GM12878 (cell line): ENCODE measurements at regions not wholly inside any gene's neighbourhood (a gene's known extent, or its start where the extent isn't known, plus 50 kb on each side); places are given as distances from the start of the nearest gene placed in this dataset.

ENCODE experiments used
- ATAC-seq: fragments of 200-7000 bp; cut with Tn5 transposase; 3 replicates; pipeline ENCODE4 v1.9.1; 2020; ENCODE audit warnings: mild to moderate bottlenecking, moderate library complexity
- BruUV-seq: library from RNA; stranded (reverse); fragments of 400-500 nt; replicated peaks from 2 replicates; lab custom pipeline; 2021; lab: Mats Ljungman, UMichigan
- CTCF ChIA-PET: fragments of 300-600 bp; sonication (Branson Sonifier 250); formaldehyde crosslinking; extraction: SDS; loops from one replicate; lab custom pipeline; 2021; ENCODE audit warnings: inconsistent platforms; lab: Yijun Ruan, JAX
- POLR2A ChIA-PET: fragments of 350-600 bp; formaldehyde crosslinking; extraction: SDS; loops from one replicate; lab custom pipeline; 2021; ENCODE audit warnings: inconsistent platforms; lab: Charles Lee
- RAD21 ChIA-PET: fragments of 300-600 bp; sonication (Branson Sonifier 250); formaldehyde crosslinking; loops from one replicate; lab custom pipeline; 2023; ENCODE audit warnings: antibody characterized with exemption; ENCODE audit not compliant: unreplicated experiment; lab: Charles Lee
- SMC1A ChIA-PET: fragments of 300-600 bp; sonication (Branson Sonifier 250); formaldehyde crosslinking; loops from one replicate; lab custom pipeline; 2023; ENCODE audit not compliant: unreplicated experiment, uncharacterized antibody; lab: Charles Lee
- DNase-seq: peaks from one replicate; pipeline ENCODE4 v3.0.0-alpha.2; 2011; ENCODE audit warnings: low read depth, low spot score
- FAIRE-seq: peaks from 3 replicates; lab custom pipeline; 2011; peaks lifted over from hg19 to GRCh38; lab: Jason Lieb, UNC
- H2AFZ ChIP-seq: 2 replicates; pipeline ENCODE4 v1.6.0; 2011; ENCODE audit warnings: low read depth, low read length, control low read depth; ENCODE audit not compliant: control insufficient read depth
- H3K27ac ChIP-seq: 2 replicates; pipeline ENCODE4 v1.5.1; 2011; ENCODE audit warnings: control low read depth; ENCODE audit not compliant: control insufficient read depth, insufficient read depth
- H3K27me3 ChIP-seq, 2 experiments: replicated peaks in 1 of 2; 2 replicates each; pipeline versions ENCODE4 v1.6.0 to v1.6.1; 2011; ENCODE audit warnings: low read length in 1 of 2; ENCODE audit not compliant: control insufficient read depth in 2 of 2, insufficient read depth in 2 of 2
- H3K36me3 ChIP-seq, 2 experiments: 2 replicates each; pipeline ENCODE4 v1.5.1; 2011; ENCODE audit warnings: low read length in 1 of 2; ENCODE audit not compliant: control insufficient read depth in 2 of 2, insufficient read depth in 2 of 2
- H3K4me1 ChIP-seq: 2 replicates; pipeline ENCODE4 v1.6.1; 2011; ENCODE audit warnings: mild to moderate bottlenecking, low read length, moderate library complexity, mixed read lengths; ENCODE audit not compliant: control insufficient read depth, insufficient read depth
- H3K4me2 ChIP-seq: 2 replicates; pipeline ENCODE4 v1.6.0; 2011; ENCODE audit warnings: control low read depth; ENCODE audit not compliant: control insufficient read depth, insufficient read depth
- H3K4me3 ChIP-seq: fragments of 200-600 bp; sonication (generic); 2 replicates; pipeline ENCODE4 v1.5.1; 2016
- H3K79me2 ChIP-seq: 2 replicates; pipeline ENCODE4 v1.6.0; 2011; ENCODE audit warnings: low read length; ENCODE audit not compliant: control insufficient read depth, insufficient read depth
- H3K9ac ChIP-seq: 2 replicates; pipeline ENCODE4 v1.8.0; 2011; ENCODE audit warnings: low read length, control low read depth, mixed read lengths; ENCODE audit not compliant: control insufficient read depth, insufficient read depth
- H3K9me3 ChIP-seq: replicated peaks from 3 replicates; pipeline ENCODE4 v1.5.1; 2011; ENCODE audit warnings: mild to moderate bottlenecking, low read length; ENCODE audit not compliant: control insufficient read depth, insufficient read depth
- H4K20me1 ChIP-seq: 2 replicates; pipeline ENCODE4 v1.6.0; 2011; ENCODE audit not compliant: control insufficient read depth, insufficient read depth
- ATF2 ChIP-seq: IDR thresholded peaks from 2 replicates; pipeline ENCODE4 v1.6.1; 2012; ENCODE audit warnings: low read length, inconsistent platforms
- BACH1 ChIP-seq: fragments of 450-650 bp; IDR thresholded peaks from 2 replicates; pipeline ENCODE4 v1.6.1; 2017; ENCODE audit warnings: mild to moderate bottlenecking, borderline replicate concordance
- BHLHE40 ChIP-seq, 2 experiments: fragments of 450-650 bp in 1 of 2; IDR thresholded peaks; 2 replicates each; pipeline ENCODE4 v1.6.1; 2011 to 2017; ENCODE audit warnings: low read depth in 2 of 2, borderline replicate concordance in 1 of 2, improper control_type of control experiment in 1 of 2, low read length in 1 of 2, mild to moderate bottlenecking in 1 of 2
- CBFB ChIP-seq: IDR thresholded peaks from 2 replicates; pipeline ENCODE4 v1.6.1; 2016; ENCODE audit warnings: antibody characterized with exemption, low read depth
- DPF2 ChIP-seq: fragments of 450-650 bp; IDR thresholded peaks from 2 replicates; pipeline ENCODE4 v1.6.1; 2017; ENCODE audit warnings: mild to moderate bottlenecking
- MYB ChIP-seq: fragments of 150-350 bp; IDR thresholded peaks from 2 replicates; pipeline ENCODE4 v1.6.1; 2014; ENCODE audit warnings: mild to moderate bottlenecking, low read depth, low read length, borderline replicate concordance
- NR2C1 ChIP-seq: fragments of 450-650 bp; IDR thresholded peaks from 2 replicates; pipeline ENCODE4 v1.6.1; 2017; ENCODE audit warnings: antibody characterized with exemption, mild to moderate bottlenecking, moderate library complexity
- SIN3A ChIP-seq: IDR thresholded peaks from 2 replicates; pipeline ENCODE4 v1.6.1; 2012; ENCODE audit warnings: low read depth, low read length, improper control_type of control experiment
- SMAD1 ChIP-seq: fragments of 450-650 bp; IDR thresholded peaks from 2 replicates; pipeline ENCODE4 v1.6.1; 2018; ENCODE audit warnings: mild to moderate bottlenecking, low read depth; ENCODE audit not compliant: partially characterized antibody
- STAT3 ChIP-seq: IDR thresholded peaks from 2 replicates; pipeline ENCODE4 v1.6.1; 2011; ENCODE audit warnings: low read depth, low read length, improper control_type of control experiment
- TCF12 ChIP-seq: IDR thresholded peaks from 2 replicates; pipeline ENCODE4 v1.6.1; 2011; ENCODE audit warnings: low read depth, mild to moderate bottlenecking, low read length
- TCF7 ChIP-seq: IDR thresholded peaks from 2 replicates; pipeline ENCODE4 v1.6.1; 2014; ENCODE audit warnings: antibody characterized with exemption, borderline replicate concordance
- YY1 ChIP-seq: IDR thresholded peaks from 2 replicates; pipeline ENCODE4 v1.6.1; 2011; ENCODE audit warnings: low read depth, mild to moderate bottlenecking, low read length
- ZBTB40 ChIP-seq: fragments of 450-650 bp; IDR thresholded peaks from 2 replicates; pipeline ENCODE4 v1.6.1; 2016; ENCODE audit warnings: mild to moderate bottlenecking, moderate library complexity, borderline replicate concordance
- WGBS: methylation state at CpG from one replicate; pipeline ENCODE4 v1.1.6; 2016; ENCODE audit warnings: low lambda C conversion rate; ENCODE audit not compliant: insufficient replicate concordance, insufficient coverage; ENCODE audit errors: missing lambda C conversion rate; 5-methylcytosine and 5-hydroxymethylcytosine counted together
- in situ Hi-C: fragments of 300-500 bp; cut with MboI; formaldehyde crosslinking; loops from 9 replicates; pipeline ENCODE4 v1.14.3; 2018; ENCODE audit warnings: mixed read lengths
- intact Hi-C: fragments of 100-400 bp; cut with micrococcal nuclease; formaldehyde crosslinking; loops from one replicate; pipeline ENCODE4 v1.14.2; 2022; ENCODE audit not compliant: unreplicated experiment
- TF ChIP-seq, protein P1 (sequence below): IDR thresholded peaks from 2 replicates; pipeline ENCODE4 v1.6.1; 2012; ENCODE audit warnings: low read depth, low read length, improper control_type of control experiment

DNA sequence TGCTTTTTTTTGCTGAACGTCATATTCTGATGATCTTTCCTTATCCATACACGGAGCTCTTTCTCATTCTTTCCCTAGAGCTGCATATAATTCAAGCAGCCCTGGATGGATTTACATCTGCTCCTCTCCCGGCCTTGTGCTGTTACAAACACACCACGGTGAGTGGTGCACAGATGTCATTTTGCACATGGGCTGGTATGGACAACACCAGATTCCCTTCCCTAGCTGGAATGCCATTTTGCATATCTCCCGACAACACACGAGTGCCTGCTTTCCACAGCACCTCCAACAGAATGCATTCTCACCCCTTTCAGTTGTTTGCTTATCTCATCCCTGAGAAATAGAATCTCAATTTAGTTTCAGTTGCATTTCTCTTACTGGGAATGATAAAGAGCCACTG, 69.5 kb upstream of the AFDN start:
- Histone ChIP-seq H3K4me3 (no peak overlapping the region), H3K9me3 (no peaks in the 10 kb centered on the region), H3K79me2 (no peaks in the 10 kb centered on the region), H2AFZ (no peak overlapping the region), H4K20me1 (no peaks in the 10 kb centered on the region), H3K9ac (no peak overlapping the region), H3K27me3 (no peaks in the 10 kb centered on the region), H3K27ac (no peak overlapping the region), H3K4me1 (no peaks in the 10 kb centered on the region), H3K36me3 (no peaks in the 10 kb centered on the region), H3K4me2 (no peak overlapping the region)
- CTCF ChIA-PET, result no interaction called here
- RAD21 ChIA-PET, result no interaction called here
- in situ Hi-C loops, result no loop called here
- FAIRE-seq, result no peak
- no peak for ATAC-seq
- SMC1A ChIA-PET, result no interaction called here
- no TSS peak for BruUV-seq
- intact Hi-C loops, result no loop called here
- 16% methylated on average over 6 of the region's 6 CpGs for WGBS
- no peak for DNase-seq
- no peak for TF ChIP-seq NR2C1
- TF ChIP-seq BACH1, result no peak
- TF ChIP-seq, protein P1, sequence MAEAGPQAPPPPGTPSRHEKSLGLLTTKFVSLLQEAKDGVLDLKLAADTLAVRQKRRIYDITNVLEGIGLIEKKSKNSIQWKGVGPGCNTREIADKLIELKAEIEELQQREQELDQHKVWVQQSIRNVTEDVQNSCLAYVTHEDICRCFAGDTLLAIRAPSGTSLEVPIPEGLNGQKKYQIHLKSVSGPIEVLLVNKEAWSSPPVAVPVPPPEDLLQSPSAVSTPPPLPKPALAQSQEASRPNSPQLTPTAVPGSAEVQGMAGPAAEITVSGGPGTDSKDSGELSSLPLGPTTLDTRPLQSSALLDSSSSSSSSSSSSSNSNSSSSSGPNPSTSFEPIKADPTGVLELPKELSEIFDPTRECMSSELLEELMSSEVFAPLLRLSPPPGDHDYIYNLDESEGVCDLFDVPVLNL, result no peak
- no peak for TF ChIP-seq SMAD1
- no peak for TF ChIP-seq BHLHE40 (IDR thresholded peaks at IDR 0.05; ENCODE audit: borderline replicate concordance in 1 of 2, low read depth in 2 of 2, low read length in 1 of 2)
- TF ChIP-seq STAT3, result no peak
- no peak for TF ChIP-seq ZBTB40
- TF ChIP-seq YY1, result no peak
- TF ChIP-seq CBFB, result no peak
- TF ChIP-seq TCF7, result no peak
- no peak for TF ChIP-seq ATF2
- no peak for TF ChIP-seq SIN3A
- no peak for TF ChIP-seq TCF12
- TF ChIP-seq MYB, result no peak
- no peak for TF ChIP-seq DPF2
- POLR2A ChIA-PET, result no interaction called here
